Lung (tissue), 11 donors: ENCODE measurements at regions not wholly inside any gene's neighbourhood (a gene's known extent, or its start where the extent isn't known, plus 50 kb on each side); places are given as distances from the start of the nearest gene placed in this dataset.

Experiments used
- ATAC-seq: fragments of 200-7000 bp; cut with Tn5 transposase; one replicate; pipeline ENCODE4 v1.9.1; 2020; ENCODE audit warnings: moderate number of reproducible peaks; ENCODE audit not compliant: insufficient read depth, low FRiP score
- DNase-seq, 3 donors: peaks; one replicate each; pipeline ENCODE4 v3.0.0-alpha.2; 2013 to 2017
- H3K27ac ChIP-seq, 2 donors: one replicate each; pipeline ENCODE4 v1.5.1; 2013; ENCODE audit warnings: mild to moderate bottlenecking in 2 of 2, moderate library complexity in 2 of 2, control low read depth in 1 of 2, inconsistent platforms in 1 of 2, low read depth in 1 of 2, low read length in 1 of 2
- H3K27me3 ChIP-seq, 3 donors: one replicate each; pipeline ENCODE4 v1.5.1; 2013; ENCODE audit warnings: low read length in 2 of 3; ENCODE audit not compliant: control insufficient read depth in 3 of 3, insufficient read depth in 3 of 3
- H3K36me3 ChIP-seq, 4 donors: one replicate each; pipeline ENCODE4 v1.5.1; 2013; ENCODE audit warnings: low read length in 4 of 4, mild to moderate bottlenecking in 1 of 4, moderate library complexity in 1 of 4; ENCODE audit not compliant: control insufficient read depth in 4 of 4, insufficient read depth in 4 of 4
- H3K4me1 ChIP-seq, 5 donors: one replicate each; pipeline ENCODE4 v1.5.1; 2013; ENCODE audit warnings: low read length in 5 of 5, mild to moderate bottlenecking in 2 of 5, moderate library complexity in 1 of 5; ENCODE audit not compliant: control insufficient read depth in 5 of 5, insufficient read depth in 5 of 5
- H3K4me3 ChIP-seq: one replicate; pipeline ENCODE4 v1.5.1; 2013; ENCODE audit warnings: mild to moderate bottlenecking, control low read depth, moderate library complexity
- H3K9ac ChIP-seq, 2 donors: one replicate each; pipeline ENCODE4 v1.5.1; 2013; ENCODE audit warnings: low read length in 2 of 2, control low read depth in 1 of 2; ENCODE audit not compliant: insufficient read depth in 1 of 2
- H3K9me3 ChIP-seq, 4 donors: one replicate each; pipeline ENCODE4 v1.5.1; 2013; ENCODE audit warnings: low read length in 3 of 4, mild to moderate bottlenecking in 1 of 4, moderate library complexity in 1 of 4; ENCODE audit not compliant: control insufficient read depth in 4 of 4, insufficient read depth in 3 of 4
- CTCF ChIP-seq: IDR thresholded peaks from 2 replicates; pipeline ENCODE4 v1.5.1; 2012; ENCODE audit warnings: mild to moderate bottlenecking; ENCODE audit errors: control extremely low read depth, extremely low read depth
- WGBS, 2 donors: extraction: QIAGEN DNeasy Blood & Tissue Kit; methylation state at CpG; one replicate each; pipeline ENCODE4 v1.1.7; 2013; 5-methylcytosine and 5-hydroxymethylcytosine counted together
- donor health status: control.
- donor health status: control.
- donor health status: Bipolar disorder and iron deficiency.
- donor health status: healthy.
- donor health status: DM: yes; HTN: yes; CAD: no.

GRCh38 chr19:28532765-28533341, 680.1 kb downstream of the UQCRFS1 start:
- no peak overlapping the region for H3K9ac ChIP-seq
- H3K36me3 ChIP-seq = no peaks in the 10 kb centered on the region
- H3K27ac ChIP-seq = no peak overlapping the region
- ATAC-seq (no peak), DNase-seq (no peak)
- H3K27me3 ChIP-seq = no peaks in the 10 kb centered on the region
- peaks cover 0 to 4% (median 2%) of the 10 kb centered on the region in 4 donors for H3K9me3 ChIP-seq
- no peak for TF ChIP-seq CTCF
- H3K4me3 ChIP-seq = no peak overlapping the region
- no peaks in the 10 kb centered on the region for H3K4me1 ChIP-seq
- 69 to 70% methylated on average over 3 of the region's 3 CpGs for WGBS, 2 donors

GRCh38 chr19:28531979-28532378, 681.0 kb downstream of the UQCRFS1 start:
- WGBS, 2 donors = 92 to 98% methylated on average over 1 of the region's 1 CpG
- Histone ChIP-seq H3K9me3 (no peaks in the 10 kb centered on the region), H3K9ac (no peak overlapping the region), H3K27me3 (no peaks in the 10 kb centered on the region), H3K27ac (no peak overlapping the region), H3K36me3 (no peaks in the 10 kb centered on the region), H3K4me3 (no peak overlapping the region), H3K4me1 (no peaks in the 10 kb centered on the region)
- DNase-seq (no peak), ATAC-seq (no peak)
- no peak for TF ChIP-seq CTCF

- Histone ChIP-seq H3K4me1 (no peaks in the 10 kb centered on the region), H3K27ac (no peak overlapping the region), H3K36me3 (no peaks in the 10 kb centered on the region), H3K4me3 (no peak overlapping the region), H3K27me3 (no peaks in the 10 kb centered on the region), H3K9me3 (no peaks in the 10 kb centered on the region), H3K9ac (no peak overlapping the region)
- TF ChIP-seq CTCF = no peak
- DNase-seq (no peak), ATAC-seq (no peak)
- WGBS, 2 donors = 77 to 81% methylated on average over 2 of the region's 2 CpGs
These were observed 682.4 kb downstream of the UQCRFS1 start for GRCh38 chr19:28530406-28531035.

GRCh38 chr19:28526038-28526437, 686.9 kb downstream of the UQCRFS1 start:
- H3K9ac ChIP-seq = no peak overlapping the region
- no peak overlapping the region for H3K4me3 ChIP-seq
- WGBS, 2 donors = 63 to 71% methylated on average over 2 of the region's 2 CpGs
- H3K9me3 ChIP-seq = peaks cover 0 to 2% (median 0%) of the 10 kb centered on the region in 4 donors
- DNase-seq = no peak
- no peaks in the 10 kb centered on the region for H3K36me3 ChIP-seq
- no peaks in the 10 kb centered on the region for H3K27me3 ChIP-seq
- no peaks in the 10 kb centered on the region for H3K4me1 ChIP-seq
- no peak overlapping the region for H3K27ac ChIP-seq
- no peak for TF ChIP-seq CTCF
- ATAC-seq = no peak
